HUDEP-2 (cell line): ENCODE measurements at regions not wholly inside any gene's neighbourhood (a gene's known extent, or its start where the extent isn't known, plus 50 kb on each side); places are given as distances from the start of the nearest gene placed in this dataset.

Experiments used
- DNase-seq, 76 experiments: peaks; one replicate each; lab custom pipeline; 2025; ENCODE audit not compliant: unreplicated experiment in 76 of 76; lab: John Stamatoyannopoulos, UW

GRCh38 chr2:139366681-139367080 lies 586.5 kb upstream of the NXPH2 start:
- no peak for DNase-seq

DNA sequence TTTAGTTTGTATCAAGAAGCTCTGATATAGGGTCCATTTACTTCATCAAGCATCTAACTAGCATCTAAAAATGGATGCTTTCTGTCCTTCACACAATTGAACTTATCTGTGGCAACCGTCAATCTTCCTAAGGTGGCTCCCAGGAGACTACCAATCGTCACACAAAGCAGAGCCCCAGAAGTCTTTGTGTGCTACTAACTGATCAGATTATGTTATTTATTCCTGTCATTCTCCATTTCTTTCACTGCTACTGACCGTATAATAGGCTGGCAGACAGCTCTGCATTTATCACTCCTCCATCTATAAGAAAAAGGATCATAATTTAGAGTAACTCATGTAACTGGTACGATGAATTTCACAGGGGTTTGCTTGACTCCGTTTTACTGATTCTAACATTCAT lies 585.0 kb upstream of the NXPH2 start:
- no peak for DNase-seq

DNA sequence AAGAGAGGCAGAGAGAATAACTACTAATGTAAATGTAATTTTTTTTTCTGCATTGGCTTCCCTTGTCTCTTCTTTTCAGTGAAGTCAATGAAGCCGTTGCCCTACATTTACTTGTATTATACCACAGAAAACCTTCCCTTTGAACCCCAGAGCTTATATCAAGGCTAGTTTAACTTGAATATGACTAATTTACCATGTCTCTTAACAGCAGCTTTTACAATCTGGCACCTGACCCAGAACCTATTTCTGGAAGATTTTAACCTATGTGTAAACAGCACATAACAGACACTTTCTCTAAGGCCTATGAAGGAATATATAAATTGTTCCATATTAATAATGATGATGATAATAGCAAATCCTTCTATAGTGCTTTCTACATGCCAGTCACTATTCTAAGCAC lies 580.5 kb upstream of the NXPH2 start:
- no peak for DNase-seq

DNA sequence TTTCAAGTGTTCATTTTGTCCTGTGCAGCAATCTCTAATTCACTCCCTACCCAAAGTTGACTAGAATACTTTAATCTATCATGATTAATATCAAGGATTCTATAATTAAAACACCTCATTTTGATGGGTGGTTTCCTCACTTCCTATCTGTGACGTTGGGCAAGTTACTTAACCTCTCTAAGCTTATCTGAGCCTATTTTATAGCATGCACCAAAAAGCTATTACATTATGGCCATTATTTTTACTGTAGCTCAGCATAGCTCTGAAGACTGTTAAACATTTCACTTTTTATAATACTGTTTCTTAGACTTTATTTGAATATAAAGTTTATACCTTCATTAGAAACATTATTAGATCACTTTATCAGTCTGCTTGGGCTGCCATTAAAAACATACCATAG lies 579.6 kb upstream of the NXPH2 start:
- DNase-seq: no peak

DNA sequence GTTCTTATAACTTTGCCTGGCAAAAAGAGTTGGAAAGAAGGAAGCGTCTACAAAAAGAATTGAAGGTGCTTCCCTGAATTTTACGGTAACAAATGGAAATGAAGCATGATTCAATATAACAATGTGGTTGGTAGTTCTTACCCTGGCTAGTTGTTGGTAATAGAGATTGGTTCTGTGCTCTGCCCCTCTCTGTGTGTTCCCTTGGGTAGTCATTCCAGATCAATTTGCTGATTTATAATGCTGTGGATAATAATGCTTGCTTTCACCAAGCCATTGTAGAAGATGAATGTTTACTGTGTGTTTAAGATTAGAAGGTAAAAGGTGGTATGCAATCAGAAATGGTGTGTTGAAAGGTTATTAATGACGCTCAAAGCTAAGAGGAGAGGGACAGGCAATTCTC lies 577.8 kb upstream of the NXPH2 start:
- DNase-seq: no peak

- DNase-seq: no peak
These were observed 574.3 kb upstream of the NXPH2 start for GRCh38 chr2:139354518-139354917.

GRCh38 chr2:139353874-139354273 lies 573.7 kb upstream of the NXPH2 start:
- DNase-seq: no peak

- no peak for DNase-seq
These were observed 537.1 kb upstream of the NXPH2 start for GRCh38 chr2:139317259-139317658.

GRCh38 chr2:139314059-139314458 lies 533.9 kb upstream of the NXPH2 start:
- no peak for DNase-seq

- no peak for DNase-seq
These were observed 516.6 kb upstream of the NXPH2 start for GRCh38 chr2:139296672-139297209.

DNA sequence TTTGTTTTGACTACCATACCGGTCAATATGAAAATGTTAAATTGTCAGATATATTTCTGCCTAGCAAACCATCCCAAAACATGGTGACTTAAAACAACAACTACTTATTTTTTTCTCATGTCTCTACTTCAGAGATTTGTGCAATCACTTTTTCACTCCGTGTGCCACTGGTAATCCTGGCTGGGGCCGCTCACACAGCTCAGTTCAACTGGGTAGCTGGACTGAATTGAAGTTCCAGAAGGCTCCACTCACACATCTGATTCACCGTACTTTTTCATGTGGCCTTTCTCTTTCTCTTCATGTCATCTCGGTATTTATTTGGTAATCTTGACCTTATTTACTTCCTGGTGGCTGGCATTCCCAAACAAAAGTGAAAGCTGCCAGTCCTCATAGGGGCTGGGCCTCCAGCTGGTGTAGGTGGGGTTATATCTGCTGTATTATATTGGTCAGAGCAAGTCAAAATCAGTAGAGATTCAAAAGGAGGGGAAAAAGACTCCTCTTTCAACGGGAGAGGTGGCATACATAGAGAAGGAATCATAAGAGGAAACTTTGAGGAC lies 513.9 kb upstream of the NXPH2 start:
- no peak for DNase-seq

DNA sequence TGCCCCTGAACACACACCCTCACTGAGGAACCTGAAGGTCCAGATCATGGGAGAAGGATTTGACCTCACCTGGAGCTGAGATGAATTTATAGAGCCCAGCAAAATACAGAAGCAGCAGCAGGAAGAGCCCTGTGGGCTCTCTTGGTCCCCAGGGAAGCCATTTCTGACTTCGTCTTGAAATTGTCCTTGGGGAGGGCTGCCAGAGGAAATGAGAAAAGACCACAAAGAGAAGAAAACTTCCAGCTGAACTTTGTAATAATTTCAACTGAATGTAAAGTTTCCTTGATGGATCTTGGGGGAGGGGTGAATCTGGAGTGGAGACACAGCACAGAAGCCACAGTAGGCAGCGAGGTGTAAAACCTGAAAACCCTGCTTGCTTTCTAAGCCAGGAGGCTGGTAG lies 500.9 kb upstream of the NXPH2 start:
- DNase-seq: no peak

DNA sequence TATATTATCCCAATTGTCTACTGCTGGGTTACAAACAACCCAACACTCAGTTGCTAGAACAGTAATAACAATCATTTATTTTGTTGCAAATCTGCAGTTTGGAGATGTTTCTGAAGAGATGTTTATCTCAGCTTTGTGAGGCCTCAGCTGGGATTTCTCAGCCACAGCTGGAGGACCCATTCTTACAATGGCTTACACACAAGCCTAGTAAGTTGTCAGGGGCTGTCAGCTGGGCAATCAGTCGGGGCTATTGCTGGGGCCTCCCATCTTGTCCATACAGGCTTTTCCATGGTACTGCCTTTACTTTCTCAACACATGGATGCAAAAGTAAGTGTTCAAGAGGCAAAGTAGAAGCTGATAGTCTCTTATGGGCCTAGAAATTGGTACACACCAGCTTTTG lies 491.7 kb upstream of the NXPH2 start:
- DNase-seq: no peak

GRCh38 chr2:139271149-139271548 lies 491.0 kb upstream of the NXPH2 start:
- DNase-seq: no peak

- DNase-seq: no peak
These were observed 479.9 kb upstream of the NXPH2 start for GRCh38 chr2:139260052-139260430.

- no peak for DNase-seq
These were observed 479.3 kb upstream of the NXPH2 start for GRCh38 chr2:139259422-139260051.

DNA sequence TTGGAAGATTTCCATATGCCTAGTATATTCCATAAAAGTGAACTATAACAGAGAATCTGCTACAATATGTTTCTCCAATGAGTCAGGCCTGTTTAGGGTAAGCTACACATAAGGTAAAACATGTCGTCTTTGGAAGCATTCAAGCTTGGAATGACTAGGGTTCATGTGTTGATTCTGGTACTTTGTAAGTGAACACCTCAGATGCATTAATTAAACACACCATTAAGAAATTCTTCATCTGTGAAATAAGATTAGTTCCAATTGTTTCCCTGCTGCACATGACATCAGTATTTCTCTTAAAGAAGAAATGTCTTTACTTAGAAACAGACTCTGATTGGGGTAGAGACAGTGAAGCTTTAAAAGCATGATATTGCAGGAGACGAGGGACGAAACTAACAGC lies 461.1 kb upstream of the NXPH2 start:
- no peak for DNase-seq

DNA sequence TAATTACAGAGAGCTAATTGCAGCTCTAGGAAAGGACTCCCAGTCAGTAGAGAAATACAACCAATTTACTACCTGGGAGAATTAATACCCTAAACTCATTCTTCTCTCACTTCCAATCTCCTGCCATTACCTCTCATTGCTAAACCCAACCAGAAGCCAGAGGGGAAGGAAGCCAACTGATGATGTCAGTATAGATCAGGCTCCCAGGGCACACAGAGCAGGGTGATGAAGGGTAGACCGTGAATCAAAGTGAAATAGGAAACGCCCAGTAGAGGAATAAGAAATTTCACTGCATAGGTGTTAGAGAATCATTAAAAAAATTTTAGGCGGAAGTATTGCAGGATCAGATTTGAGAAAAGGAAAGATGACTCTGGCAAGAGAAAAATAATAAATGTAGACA lies 456.8 kb upstream of the NXPH2 start:
- DNase-seq: no peak

DNA sequence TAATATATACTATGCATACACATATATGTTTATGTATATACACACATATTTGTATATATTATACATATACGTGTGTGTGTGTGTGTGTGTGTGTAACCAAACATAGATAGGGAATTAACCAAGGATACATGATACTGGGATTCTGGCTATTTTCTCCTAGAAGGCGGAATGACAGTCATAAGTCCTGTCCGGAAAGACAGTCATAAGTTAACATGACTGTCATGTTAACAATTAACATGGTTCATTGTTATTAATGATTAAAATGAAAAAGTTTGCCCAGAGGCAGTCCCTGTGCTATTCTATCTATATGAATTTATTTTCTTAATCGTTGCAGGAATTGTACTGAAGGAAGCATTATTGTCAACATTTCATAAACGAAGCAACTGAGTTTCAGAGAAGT lies 450.7 kb upstream of the NXPH2 start:
- no peak for DNase-seq

GRCh38 chr2:139228276-139228675 lies 448.1 kb upstream of the NXPH2 start:
- no peak for DNase-seq

GRCh38 chr2:139225961-139226360 lies 445.8 kb upstream of the NXPH2 start:
- no peak for DNase-seq

- DNase-seq: no peak
These were observed 438.0 kb upstream of the NXPH2 start for GRCh38 chr2:139218181-139218580.

- DNase-seq: peak in 2 of 76 experiments; percentile 1 to 5
These were observed 437.5 kb upstream of the NXPH2 start for GRCh38 chr2:139217641-139218040.
